ENCODE measurements at regions not wholly inside any gene's neighbourhood (a gene's known extent, or its start where the extent isn't known, plus 50 kb on each side); places are given as distances from the start of the nearest gene placed in this dataset.

DNA sequence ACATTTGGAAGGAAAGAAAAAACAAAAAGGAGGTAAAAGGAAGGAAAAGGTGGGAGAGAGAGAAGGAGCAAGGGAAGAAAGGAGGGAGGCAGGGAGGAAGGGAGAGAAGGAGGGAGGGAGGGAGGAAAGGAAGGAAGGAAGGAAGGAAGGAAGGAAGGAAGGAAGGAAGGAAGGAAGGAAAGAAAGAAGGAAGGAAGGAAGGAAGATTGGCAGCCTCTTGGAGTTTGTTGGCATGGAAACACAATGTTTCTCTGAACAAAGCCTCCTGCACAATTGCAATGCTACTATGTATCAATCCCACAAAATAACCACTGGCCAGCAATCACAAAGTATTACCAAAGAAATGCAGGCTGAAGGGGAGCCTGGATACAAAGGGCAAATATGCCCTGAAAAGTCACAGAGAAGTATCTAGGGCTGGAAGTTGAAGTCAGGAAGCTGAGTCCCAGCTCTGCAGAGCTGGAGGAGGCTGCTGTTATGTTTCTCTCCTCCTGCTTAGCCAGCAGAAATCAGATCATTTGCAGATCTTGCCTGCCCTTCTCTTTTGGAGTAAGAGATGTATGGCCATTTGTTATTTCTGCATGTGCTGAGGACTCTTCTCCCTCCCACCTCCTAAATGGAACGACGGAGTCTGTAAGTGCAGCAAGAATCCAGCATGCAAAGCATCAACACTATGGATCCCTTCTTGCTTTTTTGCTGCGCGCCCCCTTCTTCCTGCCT is 195.9 kb upstream of the LDB2 start:
- H3K27ac Mint-ChIP-seq, result no peak overlapping the region
- ATAC-seq (replicated peaks), result no peak
- peaks cover 4% of the 10 kb centered on the region for H3K27me3 Mint-ChIP-seq
- no peak overlapping the region for H3K4me3 Mint-ChIP-seq
- H3K36me3 Mint-ChIP-seq (ENCODE audit: low read depth), result no peaks in the 10 kb centered on the region
- no peaks in the 10 kb centered on the region for H3K9me3 Mint-ChIP-seq
- no peaks in the 10 kb centered on the region for H3K4me1 Mint-ChIP-seq

DNA sequence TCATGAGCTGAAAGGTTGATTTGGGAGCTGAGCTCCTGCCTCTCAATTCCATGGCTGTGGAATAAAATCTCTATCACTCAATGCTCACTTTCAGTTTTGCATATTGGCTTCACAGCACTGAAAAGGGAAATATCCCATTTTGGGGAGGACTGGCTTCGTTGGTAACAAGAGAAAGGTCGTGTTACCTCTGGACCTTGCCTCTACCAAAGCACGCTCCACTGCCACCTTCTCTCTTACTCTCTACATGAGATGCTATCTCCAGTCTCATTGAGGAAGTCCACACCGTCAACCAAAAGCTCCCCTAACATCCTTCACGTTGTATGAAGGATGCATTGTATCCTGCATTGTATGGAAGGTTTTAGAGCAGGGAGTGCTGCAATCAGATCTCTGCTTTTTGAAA is 195.0 kb upstream of the LDB2 start:
- H3K27me3 Mint-ChIP-seq, result peaks cover 4% of the 10 kb centered on the region
- no peak overlapping the region for H3K4me3 Mint-ChIP-seq

DNA sequence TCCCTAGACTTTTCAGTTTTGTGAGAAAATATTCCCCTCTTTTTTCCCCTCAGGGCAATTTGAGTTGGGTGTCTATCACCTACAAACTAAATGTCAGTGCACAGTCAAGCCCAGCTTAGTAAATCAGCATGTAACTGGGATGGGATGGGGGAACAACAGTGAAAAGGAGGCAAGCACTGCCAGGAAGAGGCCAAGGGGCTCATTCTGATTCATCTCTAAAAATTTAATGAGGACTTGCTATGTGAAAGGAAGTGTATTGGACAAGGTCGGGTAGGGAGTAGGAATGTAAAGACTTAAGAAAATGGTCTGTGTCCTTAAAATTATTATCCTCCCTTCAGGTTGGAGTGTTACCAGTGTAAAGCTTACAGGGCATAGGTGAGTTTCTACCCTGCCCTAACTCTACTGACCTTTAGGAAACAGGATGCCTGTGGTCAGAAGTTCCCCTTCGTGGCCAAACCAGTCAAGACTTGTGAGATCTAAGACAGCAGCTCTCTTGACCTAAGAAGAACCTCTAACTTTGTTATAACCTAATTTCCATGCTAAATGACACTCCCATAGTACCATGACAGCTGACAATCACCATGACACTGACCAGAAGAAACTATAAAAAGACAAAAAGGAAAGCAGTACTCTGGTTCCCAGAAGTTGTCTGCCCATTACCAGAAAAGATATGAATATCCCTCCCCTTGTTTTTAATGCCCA is 194.4 kb upstream of the LDB2 start:
- Mint-ChIP-seq H3K4me1 (no peaks in the 10 kb centered on the region), H3K4me3 (no peak overlapping the region), H3K27ac (no peak overlapping the region), H3K36me3 (ENCODE audit: low read depth) (no peaks in the 10 kb centered on the region), H3K27me3 (peaks cover 4% of the 10 kb centered on the region), H3K9me3 (no peaks in the 10 kb centered on the region)
- ATAC-seq (replicated peaks), result no peak

More for the DNA sequence above, 195.0 kb upstream of the LDB2 start:
- no peaks in the 10 kb centered on the region for H3K36me3 Mint-ChIP-seq (ENCODE audit: low read depth)
- H3K27ac Mint-ChIP-seq, result no peak overlapping the region
- no peaks in the 10 kb centered on the region for H3K9me3 Mint-ChIP-seq
- H3K4me1 Mint-ChIP-seq, result no peaks in the 10 kb centered on the region
- ATAC-seq (replicated peaks), result no peak

DNA sequence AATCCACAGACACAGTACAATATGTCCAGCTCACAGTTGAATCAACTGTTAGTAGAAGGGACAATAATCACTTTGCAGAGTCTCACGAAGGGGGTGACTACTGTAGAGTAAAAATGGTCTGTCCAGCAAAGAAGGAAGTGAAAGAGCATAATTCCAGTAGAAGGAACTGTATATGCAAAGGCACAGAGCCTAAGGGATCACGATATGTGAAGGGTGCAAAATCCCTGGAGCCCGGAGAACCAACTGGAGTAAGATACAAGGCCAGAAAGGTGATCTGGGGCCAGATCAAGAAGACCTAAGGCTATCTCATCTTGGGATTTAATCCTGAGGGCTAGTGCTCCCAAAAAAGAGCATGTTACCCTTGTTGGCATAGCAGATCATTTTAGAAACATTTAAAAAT is 192.7 kb upstream of the LDB2 start:
- H3K27me3 Mint-ChIP-seq, result peaks cover 4% of the 10 kb centered on the region
- H3K4me3 Mint-ChIP-seq, result no peak overlapping the region
- no peaks in the 10 kb centered on the region for H3K9me3 Mint-ChIP-seq
- ATAC-seq (replicated peaks), result no peak
- H3K36me3 Mint-ChIP-seq (ENCODE audit: low read depth), result no peaks in the 10 kb centered on the region
- H3K27ac Mint-ChIP-seq, result no peak overlapping the region
- no peaks in the 10 kb centered on the region for H3K4me1 Mint-ChIP-seq

DNA sequence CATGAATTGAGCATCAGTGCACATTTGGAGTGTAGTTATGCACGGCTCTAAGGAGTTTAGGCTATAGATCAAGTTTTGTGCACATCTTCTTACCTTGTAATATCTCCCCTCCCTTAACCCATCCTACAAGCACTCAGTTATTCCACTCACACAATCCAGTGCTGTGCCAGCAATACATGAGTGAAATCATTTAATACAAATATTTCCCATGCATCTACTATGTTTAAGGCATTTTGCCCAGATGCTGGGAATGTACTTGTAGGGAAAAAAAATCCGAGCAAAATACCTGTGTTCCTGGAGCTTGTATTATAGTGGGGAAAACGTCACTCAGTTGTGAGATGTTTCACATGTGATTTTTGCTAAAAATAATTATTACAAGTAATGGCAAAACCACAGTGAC is 191.6 kb upstream of the LDB2 start:
- no peaks in the 10 kb centered on the region for H3K36me3 Mint-ChIP-seq (ENCODE audit: low read depth)
- ATAC-seq (replicated peaks), result no peak

DNA sequence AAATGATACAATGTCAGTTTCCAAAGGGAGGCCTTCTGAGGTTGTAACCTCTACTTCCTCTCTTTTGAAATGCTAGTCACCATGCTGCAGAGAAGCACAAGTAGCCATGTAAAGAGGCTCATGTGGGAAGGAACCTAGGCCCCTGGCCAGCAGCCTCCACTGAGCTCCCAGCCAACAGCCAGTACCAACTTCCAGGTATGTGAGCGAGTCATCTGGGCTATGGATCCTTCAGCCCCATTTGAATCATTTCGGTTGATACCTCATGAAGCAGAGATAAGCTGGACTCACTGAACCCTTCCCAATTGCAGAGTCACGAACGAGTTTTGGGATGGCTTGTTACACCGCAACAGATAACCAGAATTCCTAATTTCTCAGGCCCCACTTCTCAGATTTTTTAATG is 187.0 kb upstream of the LDB2 start:
- Mint-ChIP-seq H3K4me3 (no peak overlapping the region), H3K4me1 (no peaks in the 10 kb centered on the region), H3K27me3 (peaks cover 11% of the 10 kb centered on the region), H3K36me3 (ENCODE audit: low read depth) (no peaks in the 10 kb centered on the region), H3K27ac (no peak overlapping the region), H3K9me3 (no peaks in the 10 kb centered on the region)
- no peak for ATAC-seq (replicated peaks)

More for the DNA sequence above, 191.6 kb upstream of the LDB2 start:
- H3K4me1 Mint-ChIP-seq, result no peaks in the 10 kb centered on the region
- no peak overlapping the region for H3K4me3 Mint-ChIP-seq
- peaks cover 3% of the 10 kb centered on the region for H3K27me3 Mint-ChIP-seq
- no peaks in the 10 kb centered on the region for H3K9me3 Mint-ChIP-seq
- H3K27ac Mint-ChIP-seq, result no peak overlapping the region

DNA sequence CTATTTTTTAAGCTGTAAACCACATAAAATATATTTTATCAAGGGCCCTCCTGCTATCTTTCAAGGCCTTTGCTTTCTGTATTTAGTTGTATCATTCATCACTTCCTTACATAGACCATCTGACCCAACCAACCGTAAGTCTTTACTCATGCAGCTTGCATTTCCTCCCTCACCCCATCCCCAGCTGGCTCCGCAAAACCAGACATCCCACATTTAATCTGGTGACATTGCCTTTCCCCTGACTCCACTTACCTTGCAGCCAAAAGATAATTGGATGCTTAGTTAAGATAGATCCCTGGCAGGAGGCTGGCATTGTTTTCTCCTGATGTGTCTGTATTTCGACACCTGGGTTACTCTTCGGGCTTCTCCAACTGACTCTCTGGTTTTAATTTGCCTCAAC is 183.7 kb upstream of the LDB2 start:
- no peaks in the 10 kb centered on the region for H3K36me3 Mint-ChIP-seq (ENCODE audit: low read depth)

DNA sequence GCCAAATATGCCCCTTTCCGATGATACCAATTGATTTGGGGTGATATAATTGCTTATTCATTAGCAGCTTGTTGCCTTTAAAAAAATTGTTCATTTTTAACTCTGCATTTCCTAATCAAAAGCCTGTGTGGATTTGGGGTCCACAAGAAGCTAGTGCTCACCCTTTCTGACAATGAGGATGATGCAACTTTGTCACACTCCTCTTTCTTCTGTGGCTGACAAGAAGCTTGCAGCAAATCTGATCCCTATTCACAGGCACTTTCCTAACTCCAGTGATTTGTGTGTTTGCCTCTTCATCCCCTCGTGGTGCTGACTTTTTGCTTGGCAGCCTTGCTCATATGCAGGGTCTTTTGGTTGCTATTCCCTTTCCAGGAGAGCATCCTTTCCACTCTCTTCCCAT is 182.7 kb upstream of the LDB2 start:
- H3K9me3 Mint-ChIP-seq, result no peaks in the 10 kb centered on the region
- H3K4me1 Mint-ChIP-seq, result no peaks in the 10 kb centered on the region
- no peaks in the 10 kb centered on the region for H3K36me3 Mint-ChIP-seq (ENCODE audit: low read depth)
- no peak overlapping the region for H3K27ac Mint-ChIP-seq
- ATAC-seq (replicated peaks), result no peak
- no peak overlapping the region for H3K4me3 Mint-ChIP-seq
- H3K27me3 Mint-ChIP-seq, result peaks cover 11% of the 10 kb centered on the region

More for the DNA sequence above, 183.7 kb upstream of the LDB2 start:
- no peak for ATAC-seq (replicated peaks)
- Mint-ChIP-seq H3K27me3 (peaks cover 11% of the 10 kb centered on the region), H3K4me3 (no peak overlapping the region), H3K4me1 (no peaks in the 10 kb centered on the region), H3K9me3 (no peaks in the 10 kb centered on the region), H3K27ac (no peak overlapping the region)

DNA sequence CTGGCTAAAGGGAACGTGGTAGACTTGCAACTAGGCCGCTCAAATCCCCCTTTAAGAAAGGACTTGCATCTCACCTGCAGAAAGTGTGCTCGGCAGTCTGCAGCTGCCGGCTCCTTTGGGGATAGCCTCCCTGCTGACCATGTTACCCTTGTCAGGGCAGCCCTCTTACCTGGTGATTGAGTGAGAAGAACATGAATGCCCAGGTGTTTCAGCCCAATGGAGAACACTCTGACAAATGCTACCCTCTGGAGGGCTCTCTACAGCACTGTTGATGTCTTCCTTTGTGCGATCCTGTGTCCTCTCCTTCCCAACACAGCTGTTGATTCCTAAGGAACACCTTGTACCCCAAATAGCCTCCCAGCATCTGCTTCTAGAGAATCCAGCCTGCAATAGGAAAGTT is 178.7 kb upstream of the LDB2 start:
- Mint-ChIP-seq H3K27me3 (peaks cover under 1% of the 10 kb centered on the region), H3K4me1 (no peaks in the 10 kb centered on the region), H3K36me3 (ENCODE audit: low read depth) (no peaks in the 10 kb centered on the region), H3K9me3 (peaks cover 3% of the 10 kb centered on the region), H3K4me3 (no peak overlapping the region), H3K27ac (no peak overlapping the region)
- ATAC-seq (replicated peaks), result no peak

DNA sequence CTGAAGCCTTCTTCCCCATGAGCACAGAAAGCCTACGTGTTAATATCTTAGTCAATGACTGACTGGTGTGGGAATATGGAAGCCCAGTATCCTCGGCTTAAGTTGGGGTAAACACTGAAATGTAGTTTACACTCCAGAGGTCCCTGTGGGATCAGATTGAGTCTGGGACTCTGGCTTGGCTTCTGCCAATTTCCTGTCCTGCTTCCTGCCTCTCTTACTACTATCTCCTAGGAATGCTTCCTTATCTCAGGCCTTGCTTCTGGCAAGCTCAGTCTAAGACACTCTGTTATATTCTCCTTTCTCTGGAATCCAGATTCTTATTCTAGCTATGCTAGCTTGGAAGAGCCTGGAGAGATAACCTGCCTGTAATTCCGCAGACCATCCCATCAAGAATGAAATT is 174.0 kb upstream of the LDB2 start:
- Mint-ChIP-seq H3K27me3 (no peaks in the 10 kb centered on the region), H3K9me3 (peaks cover 3% of the 10 kb centered on the region), H3K36me3 (ENCODE audit: low read depth) (no peaks in the 10 kb centered on the region), H3K4me3 (no peak overlapping the region), H3K27ac (no peak overlapping the region), H3K4me1 (no peaks in the 10 kb centered on the region)
- no peak for ATAC-seq (replicated peaks)

DNA sequence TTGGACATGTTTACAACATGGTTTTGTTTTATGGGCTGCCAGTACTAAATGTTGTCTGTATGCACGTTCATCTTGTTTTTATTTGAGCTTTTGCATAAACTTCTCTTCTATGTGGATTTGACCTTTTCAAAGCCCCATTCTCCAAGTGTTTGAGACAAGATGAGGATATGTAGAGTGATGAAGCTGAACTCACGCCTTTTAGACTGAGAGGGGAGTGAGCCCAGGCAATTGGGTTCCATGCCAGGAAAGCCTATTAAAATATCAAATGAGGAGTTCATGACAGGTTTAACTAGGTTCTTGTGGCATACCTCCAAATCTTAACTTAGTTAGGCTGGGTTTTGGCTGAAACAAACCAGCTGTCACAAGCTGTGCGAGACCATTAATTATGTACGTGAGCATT is 170.4 kb upstream of the LDB2 start:
- Mint-ChIP-seq H3K36me3 (ENCODE audit: low read depth) (no peaks in the 10 kb centered on the region), H3K27me3 (no peaks in the 10 kb centered on the region), H3K27ac (no peak overlapping the region), H3K4me3 (no peak overlapping the region), H3K9me3 (peaks cover 2% of the 10 kb centered on the region), H3K4me1 (no peaks in the 10 kb centered on the region)
- no peak for ATAC-seq (replicated peaks)

DNA sequence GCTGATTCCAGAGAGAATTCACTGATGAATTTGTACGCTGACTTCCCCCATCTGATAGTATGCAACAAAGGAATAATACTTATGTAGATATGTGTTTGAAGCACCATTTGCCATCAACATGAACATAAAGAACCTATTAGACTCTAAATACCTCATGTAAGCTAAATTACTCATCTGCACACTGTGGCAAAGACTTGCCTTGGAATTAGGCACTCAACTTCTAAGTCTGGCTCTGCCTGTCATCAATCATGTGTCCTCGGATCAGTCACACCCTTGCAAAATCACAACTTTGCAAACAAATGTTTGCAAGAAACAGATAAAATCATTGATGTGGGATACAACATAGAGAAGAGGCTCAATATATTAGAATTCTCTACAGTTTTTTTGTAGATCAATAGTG is 169.9 kb upstream of the LDB2 start:
- no peak for ATAC-seq (replicated peaks)
- Mint-ChIP-seq H3K27me3 (no peaks in the 10 kb centered on the region), H3K4me1 (no peaks in the 10 kb centered on the region), H3K9me3 (no peaks in the 10 kb centered on the region), H3K4me3 (no peak overlapping the region), H3K27ac (no peak overlapping the region), H3K36me3 (ENCODE audit: low read depth) (no peaks in the 10 kb centered on the region)

DNA sequence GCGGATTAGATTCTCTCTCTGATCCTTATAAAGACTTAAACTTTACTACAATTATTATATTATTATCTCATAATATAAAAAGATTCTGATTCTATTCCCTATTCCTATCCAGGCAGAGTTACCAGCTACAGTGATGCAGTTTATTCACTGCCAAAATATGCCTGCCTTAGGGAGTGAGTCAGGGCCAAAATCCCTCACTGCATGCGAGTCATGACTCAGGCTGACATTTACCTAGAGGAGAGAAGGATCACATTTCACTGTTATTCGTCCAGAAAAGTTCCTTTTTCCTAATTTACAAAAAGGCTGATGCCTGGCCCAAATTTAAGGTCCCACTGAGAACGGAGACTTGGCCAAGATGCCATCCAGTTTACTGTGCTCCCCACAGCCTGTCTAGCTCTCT is 168.5 kb upstream of the LDB2 start:
- ATAC-seq (replicated peaks), result no peak
- H3K9me3 Mint-ChIP-seq, result no peaks in the 10 kb centered on the region
- H3K4me1 Mint-ChIP-seq, result no peaks in the 10 kb centered on the region
- no peak overlapping the region for H3K4me3 Mint-ChIP-seq
- H3K27me3 Mint-ChIP-seq, result no peaks in the 10 kb centered on the region
- no peak overlapping the region for H3K27ac Mint-ChIP-seq
- no peaks in the 10 kb centered on the region for H3K36me3 Mint-ChIP-seq (ENCODE audit: low read depth)

DNA sequence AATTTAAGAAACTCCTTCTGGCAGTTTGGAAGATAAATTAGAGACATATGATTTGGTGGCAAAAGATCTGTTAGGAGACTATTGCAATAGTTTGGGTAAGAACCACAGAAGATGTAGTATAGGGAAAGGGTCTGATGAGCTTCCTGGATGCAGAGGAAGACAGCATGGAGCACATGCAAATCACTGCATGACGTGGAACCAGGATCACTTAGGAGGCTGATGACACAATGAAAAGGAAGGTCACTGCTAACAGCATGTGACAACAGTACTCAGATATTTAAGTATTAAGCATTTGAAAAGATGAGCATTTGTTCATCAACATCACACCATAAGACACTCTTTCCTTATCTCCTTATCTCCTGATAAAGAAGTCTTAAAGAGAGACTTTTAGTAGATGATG is 167.8 kb upstream of the LDB2 start:
- ATAC-seq (replicated peaks), result no peak
- no peaks in the 10 kb centered on the region for H3K36me3 Mint-ChIP-seq (ENCODE audit: low read depth)
- H3K27me3 Mint-ChIP-seq, result no peaks in the 10 kb centered on the region
- H3K4me1 Mint-ChIP-seq, result no peaks in the 10 kb centered on the region
- no peaks in the 10 kb centered on the region for H3K9me3 Mint-ChIP-seq
- H3K4me3 Mint-ChIP-seq, result no peak overlapping the region
- no peak overlapping the region for H3K27ac Mint-ChIP-seq

DNA sequence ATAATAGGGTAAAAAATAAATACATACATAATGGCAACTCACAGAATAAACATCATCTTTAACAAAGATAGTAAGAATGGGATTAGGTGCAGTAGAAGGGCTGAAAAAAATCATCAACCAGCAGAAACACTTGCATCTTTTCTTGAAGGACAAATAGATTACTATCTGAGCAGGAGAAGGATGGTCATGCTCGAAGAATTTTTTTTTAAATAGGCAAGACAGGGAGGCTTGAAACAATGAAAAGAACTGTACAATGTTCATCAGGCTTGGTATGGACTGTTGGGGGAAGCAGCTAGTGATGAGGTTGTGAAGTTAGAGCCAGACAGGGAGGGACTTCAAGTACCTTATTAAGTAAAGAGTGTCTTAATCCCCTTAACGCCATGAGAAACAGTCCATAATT is 167.4 kb upstream of the LDB2 start:
- Mint-ChIP-seq H3K4me1 (no peaks in the 10 kb centered on the region), H3K36me3 (ENCODE audit: low read depth) (no peaks in the 10 kb centered on the region), H3K27ac (no peak overlapping the region), H3K9me3 (no peaks in the 10 kb centered on the region), H3K27me3 (no peaks in the 10 kb centered on the region), H3K4me3 (no peak overlapping the region)
- ATAC-seq (replicated peaks), result no peak

All from activated T-helper 17 cell treated with anti-CD3 and anti-CD28 coated beads, Interleukin-2, amount 50 U/mL, for 72 hours (primary cell).